ENCODE measurements at regions not wholly inside any gene's neighbourhood (a gene's known extent, or its start where the extent isn't known, plus 50 kb on each side); places are given as distances from the start of the nearest gene placed in this dataset.

GRCh38 chr21:27840262-27840661 is 873.4 kb upstream of the ADAMTS5 start:
- no peak for ATAC-seq
- intact Hi-C loops (cut with DNase I): no loop called here
- DNase-seq: no peak

GRCh38 chr21:27839512-27840115 is 872.7 kb upstream of the ADAMTS5 start:
- intact Hi-C loops (cut with DNase I): no loop called here

GRCh38 chr21:27838573-27838972 is 871.7 kb upstream of the ADAMTS5 start:
- DNase-seq: no peak
- no peak for ATAC-seq
- intact Hi-C loops (cut with DNase I): no loop called here

More at GRCh38 chr21:27839512-27840115, 872.7 kb upstream of the ADAMTS5 start:
- DNase-seq (no peak), ATAC-seq (no peak)

- intact Hi-C loops (cut with DNase I): no loop called here
- ATAC-seq: peak in 1 of 2 donors; percentile 40
- no peak for DNase-seq
Observed at GRCh38 chr21:27837936-27838335, 871.0 kb upstream of the ADAMTS5 start.

- no peak for DNase-seq
- no peak for ATAC-seq
- intact Hi-C loops (cut with DNase I): no loop called here
Observed at GRCh38 chr21:27833298-27833697, 866.4 kb upstream of the ADAMTS5 start.

- intact Hi-C loops (cut with DNase I): no loop called here
- ATAC-seq (peak in 1 of 2 donors; percentile 46), DNase-seq (no peak)
Observed at GRCh38 chr21:27831816-27832569, 865.1 kb upstream of the ADAMTS5 start.

GRCh38 chr21:27831177-27831576 is 864.3 kb upstream of the ADAMTS5 start:
- intact Hi-C loops (cut with DNase I): no loop called here
- DNase-seq: no peak
- ATAC-seq: no peak

GRCh38 chr21:27827972-27828371 is 861.1 kb upstream of the ADAMTS5 start:
- intact Hi-C loops (cut with DNase I): no loop called here
- no peak for DNase-seq
- no peak for ATAC-seq

GRCh38 chr21:27825035-27825434 is 858.1 kb upstream of the ADAMTS5 start:
- no peak for ATAC-seq
- intact Hi-C loops (cut with DNase I): no loop called here

GRCh38 chr21:27823652-27824201 is 856.8 kb upstream of the ADAMTS5 start:
- DNase-seq: no peak
- ATAC-seq: no peak
- intact Hi-C loops (cut with DNase I): no loop called here

More at GRCh38 chr21:27825035-27825434, 858.1 kb upstream of the ADAMTS5 start:
- DNase-seq: no peak

GRCh38 chr21:27820342-27820741 is 853.5 kb upstream of the ADAMTS5 start:
- ATAC-seq (no peak), DNase-seq (no peak)
- intact Hi-C loops (cut with DNase I): no loop called here

GRCh38 chr21:27819299-27819698 is 852.4 kb upstream of the ADAMTS5 start:
- no peak for ATAC-seq
- intact Hi-C loops (cut with DNase I): no loop called here
- no peak for DNase-seq

GRCh38 chr21:27818847-27819246 is 852.0 kb upstream of the ADAMTS5 start:
- intact Hi-C loops (cut with DNase I): no loop called here
- ATAC-seq (peak in 1 of 2 donors; percentile 81), DNase-seq (no peak)

- intact Hi-C loops (cut with DNase I): no loop called here
- no peak for DNase-seq
- peak in 1 of 2 donors; percentile 54 for ATAC-seq
Observed at GRCh38 chr21:27817902-27818623, 851.2 kb upstream of the ADAMTS5 start.

- intact Hi-C loops (cut with DNase I): no loop called here
- ATAC-seq (peak; percentile 67 to 77), DNase-seq (no peak)
Observed at GRCh38 chr21:27817074-27817473, 850.2 kb upstream of the ADAMTS5 start.

GRCh38 chr21:27816301-27816700 is 849.4 kb upstream of the ADAMTS5 start:
- intact Hi-C loops (cut with DNase I): no loop called here
- ATAC-seq (no peak), DNase-seq (no peak)

- ATAC-seq: no peak
- DNase-seq: no peak
- intact Hi-C loops (cut with DNase I): no loop called here
Observed at GRCh38 chr21:27814226-27814625, 847.3 kb upstream of the ADAMTS5 start.

- intact Hi-C loops (cut with DNase I): no loop called here
- ATAC-seq (peak in 1 of 2 donors; percentile 46), DNase-seq (peak; percentile 27)
Observed at GRCh38 chr21:27813750-27814149, 846.9 kb upstream of the ADAMTS5 start.

- ATAC-seq (no peak), DNase-seq (no peak)
- intact Hi-C loops (cut with DNase I): no loop called here
Observed at GRCh38 chr21:27813344-27813743, 846.5 kb upstream of the ADAMTS5 start.

- intact Hi-C loops (cut with DNase I): no loop called here
- ATAC-seq: no peak
- no peak for DNase-seq
Observed at GRCh38 chr21:27812279-27812678, 845.4 kb upstream of the ADAMTS5 start.

All from left cardiac atrium (tissue), 4 donors.